Skin epidermis (tissue), 12 donors: ENCODE measurements at regions not wholly inside any gene's neighbourhood (a gene's known extent, or its start where the extent isn't known, plus 50 kb on each side); places are given as distances from the start of the nearest gene placed in this dataset.

Source experiments
- H3K27ac ChIP-seq, 21 experiments: fragments of 200-600 bp; sonication (generic) in 11 of 21; one replicate each; pipeline ENCODE4 v1.5.0; 2020; ENCODE audit warnings: mild to moderate bottlenecking in 3 of 21, inconsistent platforms in 2 of 21, moderate library complexity in 2 of 21
- H3K4me3 ChIP-seq, 7 experiments: fragments of 200-600 bp; sonication (generic) in 2 of 7; one replicate each; pipeline ENCODE4 v1.5.0; 2020; ENCODE audit warnings: inconsistent platforms in 2 of 7, mild to moderate bottlenecking in 2 of 7, moderate library complexity in 1 of 7

- Histone ChIP-seq H3K27ac (no peak overlapping the region), H3K4me3 (no peak overlapping the region)
Observed at GRCh38 chr9:80320480-80320879, 748.7 kb downstream of the TLE4 start.

GRCh38 chr9:80305136-80305535, 733.4 kb downstream of the TLE4 start:
- no peak overlapping the region for H3K4me3 ChIP-seq
- no peak overlapping the region for H3K27ac ChIP-seq

GRCh38 chr9:80294955-80295354, 723.2 kb downstream of the TLE4 start:
- Histone ChIP-seq H3K27ac (no peak overlapping the region), H3K4me3 (no peak overlapping the region)

- Histone ChIP-seq H3K27ac (no peak overlapping the region), H3K4me3 (no peak overlapping the region)
Observed at GRCh38 chr9:80294318-80294717, 722.6 kb downstream of the TLE4 start.

GRCh38 chr9:80292231-80292630, 720.5 kb downstream of the TLE4 start:
- H3K27ac ChIP-seq = no peak overlapping the region
- H3K4me3 ChIP-seq = no peak overlapping the region

DNA sequence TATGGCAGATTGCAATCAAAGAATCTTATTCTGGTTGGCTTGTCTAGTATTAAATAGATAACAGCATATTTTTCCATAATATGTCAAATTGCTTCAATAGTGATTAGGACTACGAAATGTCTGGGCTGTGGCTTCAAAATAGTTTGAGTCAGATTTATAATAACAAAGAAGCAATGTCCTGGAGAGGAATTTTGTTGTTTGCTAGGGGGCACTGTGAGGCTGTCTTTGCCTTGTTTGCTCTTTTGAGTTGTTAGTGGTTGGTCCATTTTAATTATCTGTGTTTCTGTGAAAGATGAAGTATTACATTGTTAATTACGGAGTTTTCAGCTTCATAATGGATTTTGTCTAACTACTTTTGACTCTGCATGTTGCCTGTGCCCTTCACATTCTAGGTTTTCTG, 713.6 kb downstream of the TLE4 start:
- Histone ChIP-seq H3K27ac (no peak overlapping the region), H3K4me3 (no peak overlapping the region)

DNA sequence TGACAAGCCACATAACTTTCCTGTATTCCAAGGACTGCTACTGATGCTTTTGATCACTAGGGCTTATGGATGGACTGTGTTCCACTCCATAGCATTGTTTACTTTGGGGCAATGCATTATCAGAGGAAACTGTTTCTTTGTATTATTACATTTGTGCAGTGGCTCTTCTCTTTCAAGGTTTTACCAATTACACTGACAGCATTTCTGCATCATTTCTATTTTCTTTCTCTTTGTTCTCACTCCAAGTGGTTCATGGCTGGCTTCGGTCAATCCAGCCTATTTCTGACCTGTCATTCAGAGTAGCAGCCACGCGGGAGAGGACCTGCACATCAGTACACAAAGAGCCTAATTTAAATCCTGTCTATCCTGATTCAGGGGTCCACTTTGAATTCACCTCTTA, 711.0 kb downstream of the TLE4 start:
- Histone ChIP-seq H3K27ac (no peak overlapping the region), H3K4me3 (no peak overlapping the region)

- H3K27ac ChIP-seq = no peak overlapping the region
- H3K4me3 ChIP-seq = no peak overlapping the region
Observed at GRCh38 chr9:80259079-80259478, 687.3 kb downstream of the TLE4 start.

GRCh38 chr9:80251778-80252177, 680.0 kb downstream of the TLE4 start:
- no peak overlapping the region for H3K27ac ChIP-seq
- no peak overlapping the region for H3K4me3 ChIP-seq

GRCh38 chr9:80242022-80242421, 670.3 kb downstream of the TLE4 start:
- H3K27ac ChIP-seq = no peak overlapping the region
- no peak overlapping the region for H3K4me3 ChIP-seq

- no peak overlapping the region for H3K4me3 ChIP-seq
- no peak overlapping the region for H3K27ac ChIP-seq
Observed at GRCh38 chr9:80235752-80236151, 664.0 kb downstream of the TLE4 start.

- Histone ChIP-seq H3K27ac (no peak overlapping the region), H3K4me3 (no peak overlapping the region)
Observed at GRCh38 chr9:80233906-80234305, 662.1 kb downstream of the TLE4 start.

- H3K4me3 ChIP-seq = no peak overlapping the region
- no peak overlapping the region for H3K27ac ChIP-seq
Observed at GRCh38 chr9:80233102-80233843, 661.5 kb downstream of the TLE4 start.

- no peak overlapping the region for H3K27ac ChIP-seq
Observed at GRCh38 chr9:80231318-80232236, 659.8 kb downstream of the TLE4 start.

GRCh38 chr9:80223897-80224296, 652.1 kb downstream of the TLE4 start:
- Histone ChIP-seq H3K4me3 (no peak overlapping the region), H3K27ac (no peak overlapping the region)

More at GRCh38 chr9:80231318-80232236, 659.8 kb downstream of the TLE4 start:
- no peak overlapping the region for H3K4me3 ChIP-seq

GRCh38 chr9:80222466-80223169, 650.9 kb downstream of the TLE4 start:
- no peak overlapping the region for H3K4me3 ChIP-seq
- H3K27ac ChIP-seq = no peak overlapping the region

DNA sequence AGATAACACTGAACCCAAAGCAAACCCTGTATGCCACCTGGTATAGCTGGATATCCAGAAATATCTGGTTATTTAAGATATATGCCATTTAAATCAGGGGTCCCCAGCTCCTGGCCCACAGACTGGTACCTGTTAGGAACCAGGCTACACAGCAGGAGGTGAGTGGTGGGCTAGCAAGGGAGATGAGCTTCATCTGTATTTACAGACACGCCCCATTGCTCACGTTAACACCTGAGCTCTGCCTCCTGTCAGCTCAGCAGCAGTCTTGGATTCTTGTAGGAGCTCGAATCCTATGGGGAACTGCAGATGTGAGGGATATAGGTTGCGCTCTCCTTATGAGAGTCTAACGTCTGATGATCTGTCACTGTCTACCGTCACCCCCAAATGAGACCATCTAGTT, 646.6 kb downstream of the TLE4 start:
- H3K27ac ChIP-seq = no peak overlapping the region
- H3K4me3 ChIP-seq = no peak overlapping the region

DNA sequence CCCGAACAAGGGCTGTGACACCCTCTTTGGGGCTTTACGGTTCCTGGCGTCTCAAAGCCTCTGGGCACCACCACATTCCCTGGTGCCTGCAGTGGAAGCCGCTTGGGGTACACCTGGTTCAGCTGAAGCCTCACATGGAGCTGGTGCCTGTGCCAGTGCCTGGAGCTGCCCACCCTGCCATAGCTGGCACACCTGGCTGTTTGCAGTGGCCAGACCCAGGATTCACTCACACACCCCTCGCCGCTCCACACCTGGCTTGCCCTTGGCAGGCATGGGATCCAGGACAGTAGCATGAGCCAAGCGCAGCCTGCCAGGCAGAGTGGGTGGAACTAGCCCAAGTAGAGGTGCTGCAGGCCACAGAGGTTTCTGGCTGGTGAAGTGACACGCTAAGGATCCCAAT, 641.8 kb downstream of the TLE4 start:
- no peak overlapping the region for H3K27ac ChIP-seq
- no peak overlapping the region for H3K4me3 ChIP-seq

- Histone ChIP-seq H3K4me3 (no peak overlapping the region), H3K27ac (no peak overlapping the region)
Observed at GRCh38 chr9:80208696-80209095, 636.9 kb downstream of the TLE4 start.

DNA sequence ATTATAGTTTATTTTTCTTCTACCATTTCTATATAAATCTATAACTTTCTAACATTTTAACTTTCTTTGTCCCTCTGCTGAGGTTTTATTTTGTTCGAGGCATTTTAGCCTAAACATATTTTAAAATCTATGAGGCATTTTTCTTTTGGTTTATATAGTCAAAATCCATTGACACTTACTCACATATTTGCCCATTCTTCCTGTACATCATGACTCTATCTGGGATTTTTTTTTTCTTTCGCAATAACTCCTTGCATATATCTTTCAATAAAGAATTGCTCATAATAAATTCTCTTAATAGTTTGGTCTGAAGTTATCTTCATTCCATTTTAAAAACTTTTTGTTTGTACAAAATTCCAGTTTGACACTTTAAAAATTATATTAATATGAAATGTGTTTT, 632.3 kb downstream of the TLE4 start:
- Histone ChIP-seq H3K27ac (no peak overlapping the region), H3K4me3 (no peak overlapping the region)

- Histone ChIP-seq H3K27ac (no peak overlapping the region), H3K4me3 (no peak overlapping the region)
Observed at GRCh38 chr9:80197661-80198060, 625.9 kb downstream of the TLE4 start.
